C4-2B (cell line): ENCODE measurements at regions not wholly inside any gene's neighbourhood (a gene's known extent, or its start where the extent isn't known, plus 50 kb on each side); places are given as distances from the start of the nearest gene placed in this dataset.

Experiments used
- H3K27ac ChIP-seq: fragments of 450-650 bp; 2 replicates; pipeline ENCODE4 v1.5.1; 2017
- CTCF ChIP-seq: fragments of 450-650 bp; conservative IDR thresholded peaks from 2 replicates; pipeline ENCODE4 v1.5.1; 2017; ENCODE audit warnings: mild to moderate bottlenecking
- ZFX ChIP-seq: fragments of 450-650 bp; IDR thresholded peaks from 2 replicates; pipeline ENCODE4 v1.6.1; 2017

- TF ChIP-seq ZFX (no peak), CTCF (no peak)
- no peak overlapping the region for H3K27ac ChIP-seq
Measured at GRCh38 chr7:18174996-18175395, 147.3 kb upstream of the PRPS1L1 start.

GRCh38 chr7:18175801-18176450, 148.3 kb upstream of the PRPS1L1 start:
- TF ChIP-seq ZFX (no peak), CTCF (no peak)
- no peak overlapping the region for H3K27ac ChIP-seq

- no peak overlapping the region for H3K27ac ChIP-seq
- TF ChIP-seq CTCF (no peak), ZFX (no peak)
Measured at GRCh38 chr7:18177129-18177814, 149.6 kb upstream of the PRPS1L1 start.

GRCh38 chr7:18177815-18178660, 150.4 kb upstream of the PRPS1L1 start:
- no peak for TF ChIP-seq ZFX
- TF ChIP-seq CTCF = no peak
- no peak overlapping the region for H3K27ac ChIP-seq

GRCh38 chr7:18179093-18179492, 151.4 kb upstream of the PRPS1L1 start:
- TF ChIP-seq ZFX (no peak), CTCF (no peak)
- no peak overlapping the region for H3K27ac ChIP-seq

GRCh38 chr7:18180685-18181084, 153.0 kb upstream of the PRPS1L1 start:
- H3K27ac ChIP-seq = no peak overlapping the region
- TF ChIP-seq CTCF (no peak), ZFX (no peak)

GRCh38 chr7:18189500-18190126, 162.0 kb upstream of the PRPS1L1 start:
- no peak for TF ChIP-seq CTCF
- no peak for TF ChIP-seq ZFX
- no peak overlapping the region for H3K27ac ChIP-seq
